Left lung (tissue), 4 donors: ENCODE measurements at regions not wholly inside any gene's neighbourhood (a gene's known extent, or its start where the extent isn't known, plus 50 kb on each side); places are given as distances from the start of the nearest gene placed in this dataset.

Experiments
- ATAC-seq: fragments of 200-7000 bp; cut with Tn5 transposase; one replicate; pipeline ENCODE4 v1.9.1; 2020; ENCODE audit warnings: moderate library complexity
- DNase-seq, 4 donors: peaks; one replicate each; pipeline ENCODE4 v3.0.0-alpha.2; 2013 to 2020
- H3K27ac ChIP-seq, 2 donors: fragments of 200-600 bp; sonication (generic) in 1 of 2; one replicate each; pipeline versions ENCODE4 v1.5.0 to v1.8.0; 2020 to 2021
- H3K27me3 ChIP-seq, 2 donors: fragments of 200-600 bp; sonication (generic) in 1 of 2; one replicate each; pipeline versions ENCODE4 v1.5.0 to v1.8.0; 2020 to 2021
- H3K36me3 ChIP-seq, 2 donors: fragments of 200-600 bp; sonication (generic) in 1 of 2; one replicate each; pipeline versions ENCODE4 v1.5.0 to v1.8.0; 2020 to 2021
- H3K4me1 ChIP-seq, 2 donors: fragments of 200-600 bp; one replicate each; pipeline ENCODE4 v1.8.0; 2021
- H3K4me3 ChIP-seq, 2 donors: fragments of 200-600 bp; sonication (generic) in 1 of 2; one replicate each; pipeline versions ENCODE4 v1.5.0 to v1.8.0; 2020 to 2021; ENCODE audit warnings: mild to moderate bottlenecking in 1 of 2
- H3K9me3 ChIP-seq, 2 donors: fragments of 200-600 bp; sonication (generic) in 1 of 2; one replicate each; pipeline versions ENCODE4 v1.5.0 to v1.8.0; 2020 to 2021
- intact Hi-C, 2 donors: fragments of 100-400 bp; cut with DNase I; formaldehyde crosslinking; loops; one replicate each; pipeline versions ENCODE4 v1.11.2 to v1.14.2; 2022
- TF ChIP-seq, protein P1 (sequence below), 2 donors: fragments of 200-600 bp; sonication (generic) in 1 of 2; IDR thresholded peaks; one replicate each; pipeline versions ENCODE4 v1.5.0 to v1.8.0; 2021; ENCODE audit warnings: antibody characterized with exemption in 2 of 2
- donor health status: DM: no; HTN: yes; CAD: no.
- donor health status: DM: no; HTN: no; CAD: no.

DNA sequence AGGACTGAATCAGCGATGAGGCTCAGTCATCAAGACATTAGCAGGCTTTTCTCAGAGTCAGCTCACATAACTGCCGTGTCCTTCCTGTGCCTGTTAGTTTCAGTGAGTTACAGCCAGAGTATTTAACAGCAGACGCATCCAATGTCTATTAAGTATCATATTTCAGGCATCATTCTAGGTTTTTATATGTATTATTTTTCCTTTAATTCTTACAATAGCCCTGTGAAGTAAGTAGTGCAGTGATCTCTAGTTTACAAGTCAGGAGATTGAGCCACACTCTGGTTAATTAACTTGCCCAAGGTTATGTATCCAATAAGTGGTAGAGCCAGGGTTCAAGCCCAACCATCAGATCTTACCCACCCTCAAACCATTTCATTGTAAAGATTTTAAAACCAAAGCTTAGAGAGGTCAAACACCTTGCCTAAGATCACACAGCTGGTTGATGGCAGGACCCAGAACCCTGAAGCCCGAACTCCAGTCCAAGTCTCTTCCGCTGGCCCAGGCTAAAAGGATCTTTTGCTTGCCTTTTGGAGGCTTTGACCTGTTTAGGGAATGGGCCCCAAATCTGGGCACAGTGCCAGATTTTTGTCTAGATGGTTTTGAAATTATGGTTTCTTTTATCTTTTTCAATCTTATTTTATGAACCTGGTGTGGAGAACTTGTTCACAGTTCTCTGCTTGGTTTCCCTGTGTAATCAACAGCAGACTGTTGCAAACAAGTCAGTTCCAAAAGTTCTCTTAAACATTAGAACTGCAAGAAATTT, 261.2 kb upstream of the CLINT1 start:
- no peaks in the 10 kb centered on the region for H3K4me1 ChIP-seq
- DNase-seq, result no peak
- no peaks in the 10 kb centered on the region for H3K36me3 ChIP-seq
- intact Hi-C loops, result no loop called here
- H3K27me3 ChIP-seq, result peaks cover 0 to 6% of the 10 kb centered on the region in 2 donors
- TF ChIP-seq, protein P1, sequence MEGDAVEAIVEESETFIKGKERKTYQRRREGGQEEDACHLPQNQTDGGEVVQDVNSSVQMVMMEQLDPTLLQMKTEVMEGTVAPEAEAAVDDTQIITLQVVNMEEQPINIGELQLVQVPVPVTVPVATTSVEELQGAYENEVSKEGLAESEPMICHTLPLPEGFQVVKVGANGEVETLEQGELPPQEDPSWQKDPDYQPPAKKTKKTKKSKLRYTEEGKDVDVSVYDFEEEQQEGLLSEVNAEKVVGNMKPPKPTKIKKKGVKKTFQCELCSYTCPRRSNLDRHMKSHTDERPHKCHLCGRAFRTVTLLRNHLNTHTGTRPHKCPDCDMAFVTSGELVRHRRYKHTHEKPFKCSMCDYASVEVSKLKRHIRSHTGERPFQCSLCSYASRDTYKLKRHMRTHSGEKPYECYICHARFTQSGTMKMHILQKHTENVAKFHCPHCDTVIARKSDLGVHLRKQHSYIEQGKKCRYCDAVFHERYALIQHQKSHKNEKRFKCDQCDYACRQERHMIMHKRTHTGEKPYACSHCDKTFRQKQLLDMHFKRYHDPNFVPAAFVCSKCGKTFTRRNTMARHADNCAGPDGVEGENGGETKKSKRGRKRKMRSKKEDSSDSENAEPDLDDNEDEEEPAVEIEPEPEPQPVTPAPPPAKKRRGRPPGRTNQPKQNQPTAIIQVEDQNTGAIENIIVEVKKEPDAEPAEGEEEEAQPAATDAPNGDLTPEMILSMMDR (IDR thresholded peaks at IDR 0.05), result no peak
- no peak for ATAC-seq
- no peak overlapping the region for H3K27ac ChIP-seq
- no peaks in the 10 kb centered on the region for H3K9me3 ChIP-seq
- no peak overlapping the region for H3K4me3 ChIP-seq

DNA sequence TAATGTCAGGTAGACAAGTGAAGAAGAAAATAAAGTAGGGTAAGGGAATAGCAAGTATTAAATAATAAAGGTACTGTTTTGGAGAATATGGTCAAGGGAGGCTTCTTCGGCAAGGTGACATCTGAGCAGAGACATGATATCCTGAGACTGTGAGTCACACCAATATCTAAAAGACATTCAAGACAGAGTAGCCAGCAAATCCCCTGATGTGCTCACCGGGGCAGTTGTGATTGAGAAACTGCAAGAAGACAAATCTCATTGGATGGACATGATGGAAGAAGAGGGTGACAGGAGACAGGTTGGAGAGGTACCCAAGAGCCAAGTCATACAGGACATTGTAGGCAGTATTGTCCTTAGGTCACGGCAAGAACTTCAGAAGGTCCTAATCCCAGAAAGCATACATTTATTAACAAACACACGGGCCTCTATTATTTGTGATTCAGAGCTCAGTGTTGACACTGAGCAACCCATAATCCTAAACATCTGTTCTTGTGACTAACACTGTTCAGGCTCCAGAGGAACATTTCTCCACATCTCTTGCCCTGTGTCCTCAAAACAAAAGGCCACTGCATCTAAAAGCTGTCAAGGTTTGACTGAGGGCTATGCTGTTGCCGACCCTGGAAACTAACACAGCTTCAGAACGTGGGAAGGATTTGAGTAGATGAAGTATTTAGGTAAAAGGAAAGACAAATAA, 258.7 kb upstream of the CLINT1 start:
- TF ChIP-seq, protein P1 (IDR thresholded peaks at IDR 0.05), result no peak
- Histone ChIP-seq H3K36me3 (no peaks in the 10 kb centered on the region), H3K27ac (no peak overlapping the region), H3K27me3 (peaks cover 0 to 6% of the 10 kb centered on the region in 2 donors), H3K4me3 (no peak overlapping the region), H3K9me3 (no peaks in the 10 kb centered on the region), H3K4me1 (no peaks in the 10 kb centered on the region)
- ATAC-seq, result no peak
- intact Hi-C loops, result no loop called here
- no peak for DNase-seq

DNA sequence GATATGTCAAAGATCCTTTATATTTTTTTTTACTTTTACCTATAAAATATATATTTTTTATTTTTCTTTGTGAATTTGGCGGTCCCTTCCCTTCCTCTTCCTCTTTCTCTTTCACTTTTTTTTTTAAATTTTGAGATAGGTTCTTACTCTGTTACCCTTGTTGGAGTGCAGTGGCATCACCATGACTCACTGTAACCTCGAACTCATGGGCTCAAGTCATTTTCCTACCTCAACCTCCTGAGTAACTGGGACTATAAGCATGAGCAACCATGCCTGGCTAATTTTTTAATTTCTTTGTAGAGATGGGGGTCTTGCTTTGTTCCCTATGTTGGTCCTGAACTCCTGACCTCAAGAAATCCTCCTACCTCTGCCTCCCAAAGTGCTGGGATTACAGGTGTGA, 258.0 kb upstream of the CLINT1 start:
- Histone ChIP-seq H3K4me1 (no peaks in the 10 kb centered on the region), H3K4me3 (no peak overlapping the region), H3K36me3 (no peaks in the 10 kb centered on the region), H3K9me3 (no peaks in the 10 kb centered on the region), H3K27me3 (peaks cover 0 to 6% of the 10 kb centered on the region in 2 donors), H3K27ac (no peak overlapping the region)
- ATAC-seq (no peak), DNase-seq (no peak)
- TF ChIP-seq, protein P1 (IDR thresholded peaks at IDR 0.05), result no peak
- intact Hi-C loops, result no loop called here

DNA sequence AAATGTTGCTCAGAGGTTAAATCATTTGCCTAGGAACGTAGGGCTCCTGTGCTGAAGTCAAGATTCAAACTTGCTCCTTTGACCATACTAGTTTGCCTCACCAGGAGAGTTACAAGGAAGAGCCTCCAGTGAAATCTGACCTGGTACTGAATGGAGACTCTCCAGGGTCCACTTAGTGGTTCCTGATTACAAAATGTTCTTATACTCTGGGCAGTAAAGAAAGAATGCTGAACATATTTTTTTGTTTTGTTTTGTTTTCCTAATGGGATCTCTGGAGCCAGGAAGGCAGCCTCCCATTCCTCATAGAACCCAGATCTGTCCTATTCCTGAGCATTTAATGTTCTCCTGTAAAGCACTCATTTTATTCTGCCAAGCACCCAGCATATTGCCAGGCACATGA, 256.5 kb upstream of the CLINT1 start:
- no peaks in the 10 kb centered on the region for H3K36me3 ChIP-seq
- H3K9me3 ChIP-seq, result no peaks in the 10 kb centered on the region
- no peaks in the 10 kb centered on the region for H3K27me3 ChIP-seq
- ATAC-seq (no peak), DNase-seq (no peak)
- intact Hi-C loops, result no loop called here
- no peak overlapping the region for H3K27ac ChIP-seq
- H3K4me3 ChIP-seq, result no peak overlapping the region
- no peaks in the 10 kb centered on the region for H3K4me1 ChIP-seq
- TF ChIP-seq, protein P1 (IDR thresholded peaks at IDR 0.05), result no peak

DNA sequence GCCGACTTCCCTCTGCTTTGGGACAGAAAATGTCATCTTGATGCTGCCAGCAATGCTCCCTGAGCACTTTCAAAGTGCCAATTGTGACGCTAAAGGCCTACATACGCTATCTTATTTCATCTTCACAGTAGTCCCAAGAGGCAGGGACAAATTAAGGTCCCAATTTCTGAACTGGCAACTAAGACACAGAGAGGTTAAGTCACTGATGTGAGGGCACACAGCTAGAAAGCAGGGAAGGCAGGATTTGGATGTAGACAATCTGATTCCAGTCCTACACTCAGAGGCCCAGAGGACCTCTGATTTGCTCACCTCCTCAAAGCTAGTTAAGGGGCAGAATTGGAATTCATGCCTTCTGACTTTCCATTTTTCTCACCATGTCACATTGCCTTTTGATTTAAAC, 249.2 kb upstream of the CLINT1 start:
- Histone ChIP-seq H3K9me3 (no peaks in the 10 kb centered on the region), H3K36me3 (no peaks in the 10 kb centered on the region), H3K4me3 (no peak overlapping the region), H3K27me3 (no peaks in the 10 kb centered on the region), H3K4me1 (no peaks in the 10 kb centered on the region), H3K27ac (no peak overlapping the region)
- TF ChIP-seq, protein P1 (IDR thresholded peaks at IDR 0.05), result no peak
- ATAC-seq (no peak), DNase-seq (no peak)
- intact Hi-C loops, result no loop called here
